H9 (cell line): ENCODE measurements at regions not wholly inside any gene's neighbourhood (a gene's known extent, or its start where the extent isn't known, plus 50 kb on each side); places are given as distances from the start of the nearest gene placed in this dataset.

Source experiments
- DNase-seq: peaks from one replicate; pipeline ENCODE4 v3.0.0-alpha.2; 2017
- H2AFZ ChIP-seq: one replicate; pipeline ENCODE4 v1.6.1; 2013; ENCODE audit warnings: mild to moderate bottlenecking, low read length, control low read depth, moderate library complexity
- H2AK5ac ChIP-seq: 2 replicates; pipeline ENCODE4 v1.6.1; 2013; ENCODE audit warnings: low read length, control low read depth, mixed read lengths; ENCODE audit not compliant: insufficient read length
- H2BK120ac ChIP-seq: one replicate; pipeline ENCODE4 v1.6.1; 2013; ENCODE audit warnings: low read depth, mild to moderate bottlenecking, low read length, control low read depth, inconsistent platforms; ENCODE audit not compliant: poor library complexity, severe bottlenecking
- H2BK12ac ChIP-seq: 2 replicates; pipeline ENCODE4 v1.6.1; 2013; ENCODE audit warnings: low read length, control low read depth, mixed read lengths, low read depth; ENCODE audit not compliant: insufficient read length
- H2BK15ac ChIP-seq: 2 replicates; pipeline ENCODE4 v1.6.1; 2013; ENCODE audit warnings: low read depth, low read length, control low read depth
- H2BK20ac ChIP-seq: one replicate; pipeline ENCODE4 v1.6.1; 2013; ENCODE audit warnings: low read depth, mild to moderate bottlenecking, low read length, control low read depth, inconsistent platforms; ENCODE audit not compliant: poor library complexity, severe bottlenecking
- H2BK5ac ChIP-seq: 2 replicates; pipeline ENCODE4 v1.6.1; 2013; ENCODE audit warnings: low read length, control low read depth, mixed read lengths; ENCODE audit not compliant: insufficient read length
- H3K14ac ChIP-seq: 2 replicates; pipeline ENCODE4 v1.6.1; 2013; ENCODE audit warnings: low read length, control low read depth; ENCODE audit not compliant: insufficient read depth
- H3K18ac ChIP-seq: 2 replicates; pipeline ENCODE4 v1.6.1; 2013; ENCODE audit warnings: low read depth, mild to moderate bottlenecking, mixed read lengths, low read length, control low read depth; ENCODE audit not compliant: insufficient read length
- H3K23ac ChIP-seq: 2 replicates; pipeline ENCODE4 v1.6.1; 2013; ENCODE audit warnings: low read length, control low read depth, mixed read lengths, low read depth; ENCODE audit not compliant: insufficient read length
- H3K23me2 ChIP-seq: 2 replicates; pipeline ENCODE4 v1.6.1; 2013; ENCODE audit warnings: low read depth, mild to moderate bottlenecking, mixed read lengths, low read length, control low read depth; ENCODE audit not compliant: insufficient read length, poor library complexity, severe bottlenecking
- H3K27ac ChIP-seq: 2 replicates; pipeline ENCODE4 v1.5.1; 2013; ENCODE audit warnings: low read length, control low read depth, mixed read lengths, low read depth; ENCODE audit not compliant: insufficient read length
- H3K27me3 ChIP-seq: 2 replicates; pipeline ENCODE4 v1.6.1; 2013; ENCODE audit warnings: low read length, control low read depth, inconsistent platforms; ENCODE audit not compliant: insufficient read depth
- H3K4ac ChIP-seq: 2 replicates; pipeline ENCODE4 v1.6.1; 2013; ENCODE audit warnings: low read depth, mild to moderate bottlenecking, control low read depth, inconsistent platforms, low read length, moderate library complexity
- H3K4me1 ChIP-seq: 2 replicates; pipeline ENCODE4 v1.6.1; 2013; ENCODE audit warnings: low read length, control low read depth, inconsistent platforms; ENCODE audit not compliant: insufficient read depth
- H3K4me2 ChIP-seq: 2 replicates; pipeline ENCODE4 v1.6.1; 2013; ENCODE audit warnings: low read length, control low read depth, mixed read lengths; ENCODE audit not compliant: insufficient read length, insufficient read depth
- H3K56ac ChIP-seq: 2 replicates; pipeline ENCODE4 v1.6.1; 2013; ENCODE audit warnings: low read depth, mild to moderate bottlenecking, mixed read lengths, low read length, control low read depth; ENCODE audit not compliant: insufficient read length
- H3K79me1 ChIP-seq: 2 replicates; pipeline ENCODE4 v1.6.1; 2013; ENCODE audit warnings: low read depth, mild to moderate bottlenecking, moderate library complexity, low read length, control low read depth, inconsistent platforms; ENCODE audit not compliant: insufficient read depth, poor library complexity, severe bottlenecking
- H3K79me2 ChIP-seq: 2 replicates; pipeline ENCODE4 v1.6.1; 2013; ENCODE audit warnings: low read length, control low read depth, inconsistent platforms; ENCODE audit not compliant: insufficient read depth
- H3K9ac ChIP-seq: 2 replicates; pipeline ENCODE4 v1.6.1; 2013; ENCODE audit warnings: low read length, control low read depth, mixed read lengths; ENCODE audit not compliant: insufficient read length; ENCODE audit errors: extremely low read depth
- H3K9me3 ChIP-seq: one replicate; pipeline ENCODE4 v1.6.1; 2013; ENCODE audit warnings: low read depth, low read length, inconsistent platforms; ENCODE audit not compliant: control insufficient read depth
- H3T11ph ChIP-seq: one replicate; pipeline ENCODE4 v1.6.1; 2013; ENCODE audit warnings: mild to moderate bottlenecking, low read length, control low read depth, inconsistent platforms
- H4K20me1 ChIP-seq: one replicate; pipeline ENCODE4 v1.6.1; 2013; ENCODE audit not compliant: control insufficient read depth, insufficient read length, insufficient read depth
- H4K5ac ChIP-seq: 2 replicates; pipeline ENCODE4 v1.6.1; 2013; ENCODE audit warnings: low read depth, mild to moderate bottlenecking, mixed read lengths, low read length, control low read depth; ENCODE audit not compliant: insufficient read length
- H4K8ac ChIP-seq: replicated peaks from 2 replicates; pipeline ENCODE4 v1.6.1; 2013; ENCODE audit warnings: low read length, control low read depth, mixed read lengths, low read depth; ENCODE audit not compliant: insufficient read length
- H4K91ac ChIP-seq: 2 replicates; pipeline ENCODE4 v1.6.1; 2013; ENCODE audit warnings: low read depth, mild to moderate bottlenecking, moderate library complexity, mixed read lengths, low read length, control low read depth; ENCODE audit not compliant: insufficient read length
- H3K27ac Mint-ChIP-seq, 3 experiments: 2 replicates in 2 of 3; 3 replicates in 1 of 3; pipeline ENCODE4 v1.8.0; 2020 to 2021; ENCODE audit warnings: mixed read lengths in 3 of 3, mild to moderate bottlenecking in 1 of 3, moderate library complexity in 1 of 3
- H3K27me3 Mint-ChIP-seq: 2 replicates; pipeline ENCODE4 v1.8.0; 2021; ENCODE audit warnings: low read depth, mild to moderate bottlenecking, moderate library complexity, mixed read lengths
- H3K36me3 Mint-ChIP-seq, 3 experiments: 2 replicates in 2 of 3; 3 replicates in 1 of 3; pipeline ENCODE4 v1.8.0; 2020 to 2021; ENCODE audit warnings: low read depth in 3 of 3, mixed read lengths in 3 of 3; ENCODE audit not compliant: insufficient read depth in 1 of 3
- H3K4me1 Mint-ChIP-seq, 2 experiments: 2 replicates each; pipeline ENCODE4 v1.8.0; 2020; ENCODE audit warnings: mixed read lengths in 2 of 2
- H3K4me3 Mint-ChIP-seq, 2 experiments: 2 replicates in 1 of 2; 3 replicates in 1 of 2; pipeline ENCODE4 v1.8.0; 2020 to 2021; ENCODE audit warnings: mild to moderate bottlenecking in 2 of 2, mixed read lengths in 2 of 2, moderate library complexity in 1 of 2
- H3K9me3 Mint-ChIP-seq, 2 experiments: 2 replicates in 1 of 2; 3 replicates in 1 of 2; pipeline ENCODE4 v1.8.0; 2020; ENCODE audit warnings: mild to moderate bottlenecking in 2 of 2, mixed read lengths in 2 of 2, moderate library complexity in 1 of 2
- CTCF ChIP-seq: fragments of 200-600 bp; sonication (generic); conservative IDR thresholded peaks from 3 replicates; pipeline ENCODE4 v1.8.0; 2021; ENCODE audit warnings: antibody characterized with exemption, mild to moderate bottlenecking
- WGBS: extraction: QIAGEN DNeasy Blood & Tissue Kit; methylation state at CpG from one replicate; pipeline ENCODE4 v1.1.7; 2013; ENCODE audit warnings: missing lambda C conversion rate, low lambda C conversion rate, mixed read lengths; ENCODE audit not compliant: insufficient read length; ENCODE audit errors: extremely low coverage; 5-methylcytosine and 5-hydroxymethylcytosine counted together

GRCh38 chr16:29316761-29317183 lies 89.7 kb downstream of the NPIPB11 start:
- Histone ChIP-seq H3T11ph (no peak overlapping the region), H3K18ac (no peak overlapping the region), H4K8ac (no peak overlapping the region), H2BK15ac (no peak overlapping the region), H3K23ac (no peak overlapping the region), H3K79me1 (no peaks in the 10 kb centered on the region), H3K9me3 (no peaks in the 10 kb centered on the region), H3K9ac (no peak overlapping the region), H3K79me2 (no peaks in the 10 kb centered on the region), H2AFZ (no peak overlapping the region), H2BK5ac (no peak overlapping the region), H2BK20ac (no peak overlapping the region), H3K56ac (no peak overlapping the region), H3K14ac (no peak overlapping the region), H3K23me2 (no peaks in the 10 kb centered on the region), H3K4ac (no peak overlapping the region), H2AK5ac (no peak overlapping the region), H3K4me1 (no peaks in the 10 kb centered on the region), H3K27ac (no peak overlapping the region), H3K4me2 (no peak overlapping the region), H4K91ac (no peak overlapping the region), H2BK12ac (no peak overlapping the region), H2BK120ac (no peak overlapping the region), H3K27me3 (no peaks in the 10 kb centered on the region), H4K20me1 (no peaks in the 10 kb centered on the region), H4K5ac (no peak overlapping the region)
- Mint-ChIP-seq H3K36me3 (no peaks in the 10 kb centered on the region; a peak in 1 of 7 replicates), H3K27me3 (no peaks in the 10 kb centered on the region; the same call in none of the 2 replicates), H3K4me3 (no peak overlapping the region), H3K27ac (peak overlapping the region in 1 of 3 experiments; percentile 73; a peak in 1 of 7 replicates), H3K4me1 (peaks cover 30 to 48% of the 10 kb centered on the region in 2 experiments), H3K9me3 (no peaks in the 10 kb centered on the region)
- no peak for TF ChIP-seq CTCF
- WGBS = no CpG with 5 or more reads among the region's 12 CpGs
- DNase-seq = no peak
